ENCODE measurements at regions not wholly inside any gene's neighbourhood (a gene's known extent, or its start where the extent isn't known, plus 50 kb on each side); places are given as distances from the start of the nearest gene placed in this dataset.

DNA sequence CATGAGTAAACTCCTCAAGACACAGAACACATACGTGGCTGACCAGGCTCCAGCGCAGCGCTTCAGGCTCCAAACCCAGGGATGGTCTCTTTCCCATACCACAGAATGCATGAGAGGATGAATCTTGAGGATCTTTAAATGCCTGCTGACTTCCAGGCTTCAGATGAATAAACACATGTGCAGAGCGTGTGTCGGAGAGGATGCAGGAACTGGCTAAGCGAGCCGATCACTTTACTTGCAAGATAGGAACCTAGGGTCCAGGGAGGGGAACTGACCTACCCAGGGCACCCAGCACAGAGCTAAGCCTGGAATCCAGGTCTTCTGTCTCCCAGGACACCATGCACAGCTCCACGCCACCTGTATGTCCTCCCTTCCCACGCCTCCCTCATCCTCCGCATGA is 209.8 kb downstream of the BCL11B start:
- Mint-ChIP-seq H3K9me3 (peaks cover 8% of the 10 kb centered on the region; the same call in 1 of the 2 replicates), H3K4me3 (no peak overlapping the region), H3K27ac (no peak overlapping the region), H3K27me3 (ENCODE audit: insufficient read depth) (peaks cover 2% of the 10 kb centered on the region; the same call in 1 of the 2 replicates), H3K36me3 (ENCODE audit: low read depth) (no peaks in the 10 kb centered on the region), H3K4me1 (ENCODE audit: low read depth) (no peaks in the 10 kb centered on the region)
- DNase-seq: no peak
- no peak for TF ChIP-seq CTCF (IDR thresholded peaks at IDR 0.05)

- H3K4me3 Mint-ChIP-seq: no peak overlapping the region
- no peaks in the 10 kb centered on the region for H3K4me1 Mint-ChIP-seq (ENCODE audit: low read depth)
- DNase-seq: no peak
- H3K27me3 Mint-ChIP-seq (ENCODE audit: insufficient read depth): peaks cover 2% of the 10 kb centered on the region; the same call in 1 of the 2 replicates
- no peaks in the 10 kb centered on the region for H3K36me3 Mint-ChIP-seq (ENCODE audit: low read depth)
- H3K9me3 Mint-ChIP-seq: peaks cover 10% of the 10 kb centered on the region; the same call in 1 of the 2 replicates
- no peak for TF ChIP-seq CTCF (IDR thresholded peaks at IDR 0.05)
- H3K27ac Mint-ChIP-seq: no peak overlapping the region
Measured at GRCh38 chr14:99062772-99063418, 209.1 kb downstream of the BCL11B start.

- H3K27me3 Mint-ChIP-seq (ENCODE audit: insufficient read depth): peaks cover 2% of the 10 kb centered on the region; the same call in 1 of the 2 replicates
- H3K27ac Mint-ChIP-seq: no peak overlapping the region
- no peak for DNase-seq
- no peaks in the 10 kb centered on the region for H3K4me1 Mint-ChIP-seq (ENCODE audit: low read depth)
- H3K9me3 Mint-ChIP-seq: peaks cover 17% of the 10 kb centered on the region; the same call in 1 of the 2 replicates
- no peak for TF ChIP-seq CTCF (IDR thresholded peaks at IDR 0.05)
- H3K36me3 Mint-ChIP-seq (ENCODE audit: low read depth): no peaks in the 10 kb centered on the region
- no peak overlapping the region for H3K4me3 Mint-ChIP-seq
Measured at GRCh38 chr14:99063620-99064225, 208.3 kb downstream of the BCL11B start.

DNA sequence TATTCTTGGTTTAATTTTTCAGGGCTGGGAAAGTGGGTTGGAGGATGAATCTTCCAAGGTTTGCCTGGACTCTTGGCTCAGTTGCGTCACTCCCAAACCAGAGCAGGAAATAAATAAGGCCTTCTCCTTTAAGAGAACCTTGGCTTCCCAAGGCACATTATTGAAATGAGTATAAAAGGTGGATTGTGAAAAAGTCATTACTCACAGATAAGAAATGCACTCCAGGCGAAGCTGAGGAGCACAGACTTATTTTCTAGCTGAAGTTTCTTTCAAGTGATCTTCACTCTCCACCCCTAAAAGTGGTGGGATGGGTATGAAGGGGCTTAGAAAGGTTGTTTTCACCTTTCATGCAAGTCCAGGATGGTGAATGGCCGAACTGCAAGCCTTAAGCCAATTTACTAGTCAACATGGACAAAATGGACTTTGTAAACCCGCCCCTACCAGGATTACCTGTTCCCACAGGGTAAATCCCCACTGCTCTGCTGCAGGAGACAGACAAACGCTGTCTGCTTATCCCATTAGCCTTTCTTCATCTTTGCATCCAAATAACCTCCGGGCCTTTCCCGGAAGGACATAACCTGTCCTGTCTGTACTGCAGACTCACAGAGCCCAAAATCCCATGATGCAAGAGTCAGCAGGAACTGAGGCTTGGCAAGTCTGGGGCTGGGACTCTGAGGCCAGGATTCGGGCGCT is 207.6 kb downstream of the BCL11B start:
- TF ChIP-seq CTCF (IDR thresholded peaks at IDR 0.05): no peak
- Mint-ChIP-seq H3K4me1 (ENCODE audit: low read depth) (no peaks in the 10 kb centered on the region), H3K27me3 (ENCODE audit: insufficient read depth) (peaks cover 2% of the 10 kb centered on the region; the same call in 1 of the 2 replicates), H3K4me3 (no peak overlapping the region), H3K36me3 (ENCODE audit: low read depth) (no peaks in the 10 kb centered on the region), H3K9me3 (peaks cover 22% of the 10 kb centered on the region; the same call in 1 of the 2 replicates), H3K27ac (no peak overlapping the region)
- DNase-seq: no peak

DNA sequence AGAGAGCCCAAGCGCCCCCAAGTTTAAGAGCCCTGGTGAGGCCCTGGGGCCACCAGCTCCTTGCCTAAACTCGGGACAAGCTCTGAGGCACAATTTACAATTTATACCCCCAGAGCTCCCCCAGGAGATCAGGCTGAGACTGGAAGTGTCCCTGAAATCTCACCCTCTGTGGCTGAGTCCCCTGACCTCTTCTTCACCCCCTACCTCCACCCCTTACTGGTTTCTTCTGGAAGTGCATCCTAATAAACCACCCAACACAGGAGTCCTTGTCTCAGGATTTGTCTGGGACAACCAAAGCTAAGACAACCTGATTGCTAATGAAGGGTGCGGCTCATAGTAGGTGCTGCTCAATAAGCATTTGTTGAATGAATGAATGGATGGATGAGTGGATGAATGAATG is 206.4 kb downstream of the BCL11B start:
- no peak overlapping the region for H3K4me3 Mint-ChIP-seq
- no peaks in the 10 kb centered on the region; the same call in 1 of the 2 replicates for H3K4me1 Mint-ChIP-seq (ENCODE audit: low read depth)
- H3K36me3 Mint-ChIP-seq (ENCODE audit: low read depth): no peaks in the 10 kb centered on the region
- H3K9me3 Mint-ChIP-seq: peaks cover 23% of the 10 kb centered on the region; the same call in 1 of the 2 replicates
- no peak for TF ChIP-seq CTCF (IDR thresholded peaks at IDR 0.05)
- peaks cover 2% of the 10 kb centered on the region; the same call in 1 of the 2 replicates for H3K27me3 Mint-ChIP-seq (ENCODE audit: insufficient read depth)
- DNase-seq: no peak
- no peak overlapping the region for H3K27ac Mint-ChIP-seq
